ENCODE measurements at regions not wholly inside any gene's neighbourhood (a gene's known extent, or its start where the extent isn't known, plus 50 kb on each side); places are given as distances from the start of the nearest gene placed in this dataset.
A peak's percentile ranks its signal among the peaks of the same experiment; 100 is the strongest.

DNA sequence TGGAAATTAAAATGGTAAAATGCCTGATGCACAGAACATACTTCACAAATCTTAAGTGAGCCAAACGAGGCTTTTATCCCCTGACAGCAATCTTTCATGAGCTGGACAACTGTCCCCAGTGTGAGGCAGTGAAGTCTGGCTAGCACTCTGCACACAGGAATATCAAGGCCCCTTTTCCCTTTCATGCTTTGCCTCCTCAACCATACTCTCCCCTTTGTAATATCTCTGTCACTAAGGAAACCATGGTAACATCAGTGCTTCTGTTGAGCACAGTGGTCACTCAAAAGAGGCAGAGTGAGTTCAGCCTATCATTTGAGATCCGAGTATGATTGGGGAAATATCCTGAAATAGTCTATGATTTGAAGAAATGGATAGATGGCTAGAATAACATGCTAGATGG is 318.3 kb downstream of the ENC1 start:
- TF ChIP-seq NFIC (IDR thresholded peaks at IDR 0.05), result no peak
- TF ChIP-seq, protein P1, sequence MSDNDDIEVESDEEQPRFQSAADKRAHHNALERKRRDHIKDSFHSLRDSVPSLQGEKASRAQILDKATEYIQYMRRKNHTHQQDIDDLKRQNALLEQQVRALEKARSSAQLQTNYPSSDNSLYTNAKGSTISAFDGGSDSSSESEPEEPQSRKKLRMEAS (IDR thresholded peaks at IDR 0.05), result no peak

- TF ChIP-seq, protein P1 (IDR thresholded peaks at IDR 0.05), result no peak
- TF ChIP-seq CEBPB (IDR thresholded peaks at IDR 0.05) (no peak), NFIC (IDR thresholded peaks at IDR 0.05) (no peak), RAD21 (IDR thresholded peaks at IDR 0.05; ENCODE audit: low read depth) (no peak), TCF12 (IDR thresholded peaks at IDR 0.05; ENCODE audit: low read depth) (no peak), ZBTB7A (IDR thresholded peaks at IDR 0.05; ENCODE audit: low read depth) (no peak), YY1 (IDR thresholded peaks at IDR 0.05; ENCODE audit: low read depth) (no peak)
These were observed 319.2 kb downstream of the ENC1 start for GRCh38 chr5:74321326-74321725.

GRCh38 chr5:74320526-74320925 is 320.0 kb downstream of the ENC1 start:
- TF ChIP-seq FOXM1 (IDR thresholded peaks at IDR 0.05; ENCODE audit: borderline replicate concordance, low read depth) (no peak), TAF1 (IDR thresholded peaks at IDR 0.05; ENCODE audit: low read depth) (no peak), EGR1 (IDR thresholded peaks at IDR 0.05) (no peak), CREB1 (IDR thresholded peaks at IDR 0.05; ENCODE audit: low read depth) (no peak), EP300 (IDR thresholded peaks at IDR 0.05; ENCODE audit: borderline replicate concordance) (no peak), NFIC (IDR thresholded peaks at IDR 0.05) (no peak), ZBTB7A (IDR thresholded peaks at IDR 0.05; ENCODE audit: low read depth) (no peak), CEBPB (IDR thresholded peaks at IDR 0.05) (no peak), TCF12 (IDR thresholded peaks at IDR 0.05; ENCODE audit: low read depth) (no peak), RAD21 (IDR thresholded peaks at IDR 0.05; ENCODE audit: low read depth) (no peak), TEAD4 (IDR thresholded peaks at IDR 0.05) (no peak), YY1 (IDR thresholded peaks at IDR 0.05; ENCODE audit: low read depth) (no peak)
- TF ChIP-seq, protein P1 (IDR thresholded peaks at IDR 0.05), result no peak
- TF ChIP-seq, protein P2, sequence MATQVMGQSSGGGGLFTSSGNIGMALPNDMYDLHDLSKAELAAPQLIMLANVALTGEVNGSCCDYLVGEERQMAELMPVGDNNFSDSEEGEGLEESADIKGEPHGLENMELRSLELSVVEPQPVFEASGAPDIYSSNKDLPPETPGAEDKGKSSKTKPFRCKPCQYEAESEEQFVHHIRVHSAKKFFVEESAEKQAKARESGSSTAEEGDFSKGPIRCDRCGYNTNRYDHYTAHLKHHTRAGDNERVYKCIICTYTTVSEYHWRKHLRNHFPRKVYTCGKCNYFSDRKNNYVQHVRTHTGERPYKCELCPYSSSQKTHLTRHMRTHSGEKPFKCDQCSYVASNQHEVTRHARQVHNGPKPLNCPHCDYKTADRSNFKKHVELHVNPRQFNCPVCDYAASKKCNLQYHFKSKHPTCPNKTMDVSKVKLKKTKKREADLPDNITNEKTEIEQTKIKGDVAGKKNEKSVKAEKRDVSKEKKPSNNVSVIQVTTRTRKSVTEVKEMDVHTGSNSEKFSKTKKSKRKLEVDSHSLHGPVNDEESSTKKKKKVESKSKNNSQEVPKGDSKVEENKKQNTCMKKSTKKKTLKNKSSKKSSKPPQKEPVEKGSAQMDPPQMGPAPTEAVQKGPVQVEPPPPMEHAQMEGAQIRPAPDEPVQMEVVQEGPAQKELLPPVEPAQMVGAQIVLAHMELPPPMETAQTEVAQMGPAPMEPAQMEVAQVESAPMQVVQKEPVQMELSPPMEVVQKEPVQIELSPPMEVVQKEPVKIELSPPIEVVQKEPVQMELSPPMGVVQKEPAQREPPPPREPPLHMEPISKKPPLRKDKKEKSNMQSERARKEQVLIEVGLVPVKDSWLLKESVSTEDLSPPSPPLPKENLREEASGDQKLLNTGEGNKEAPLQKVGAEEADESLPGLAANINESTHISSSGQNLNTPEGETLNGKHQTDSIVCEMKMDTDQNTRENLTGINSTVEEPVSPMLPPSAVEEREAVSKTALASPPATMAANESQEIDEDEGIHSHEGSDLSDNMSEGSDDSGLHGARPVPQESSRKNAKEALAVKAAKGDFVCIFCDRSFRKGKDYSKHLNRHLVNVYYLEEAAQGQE (IDR thresholded peaks at IDR 0.05; ENCODE audit: low read depth), result no peak
- TF ChIP-seq, protein P3, sequence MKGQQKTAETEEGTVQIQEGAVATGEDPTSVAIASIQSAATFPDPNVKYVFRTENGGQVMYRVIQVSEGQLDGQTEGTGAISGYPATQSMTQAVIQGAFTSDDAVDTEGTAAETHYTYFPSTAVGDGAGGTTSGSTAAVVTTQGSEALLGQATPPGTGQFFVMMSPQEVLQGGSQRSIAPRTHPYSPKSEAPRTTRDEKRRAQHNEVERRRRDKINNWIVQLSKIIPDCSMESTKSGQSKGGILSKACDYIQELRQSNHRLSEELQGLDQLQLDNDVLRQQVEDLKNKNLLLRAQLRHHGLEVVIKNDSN (IDR thresholded peaks at IDR 0.05), result no peak

DNA sequence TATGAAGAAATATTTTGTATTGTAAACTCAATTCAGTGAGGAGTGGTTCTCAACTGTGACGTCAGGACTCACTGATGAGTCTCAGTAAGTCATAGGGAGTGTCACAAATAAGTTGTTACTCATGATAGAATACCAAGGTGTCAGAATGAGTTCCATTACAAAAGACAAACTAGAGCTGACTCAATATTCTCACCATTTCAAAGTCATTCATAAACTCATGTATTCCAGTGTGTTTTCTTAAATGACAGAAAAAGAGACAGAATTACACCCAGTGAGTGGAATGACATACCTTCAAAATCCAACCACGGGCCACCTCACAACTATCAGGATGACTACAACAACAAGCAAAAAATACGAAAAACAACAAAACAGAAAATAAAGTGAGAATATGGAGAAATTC is 321.5 kb downstream of the ENC1 start:
- TF ChIP-seq NFIC (IDR thresholded peaks at IDR 0.05) (no peak), FOXM1 (IDR thresholded peaks at IDR 0.05; ENCODE audit: borderline replicate concordance, low read depth) (no peak), ZBTB7A (IDR thresholded peaks at IDR 0.05; ENCODE audit: low read depth) (no peak)
- TF ChIP-seq, protein P2 (IDR thresholded peaks at IDR 0.05; ENCODE audit: low read depth), result no peak

GRCh38 chr5:74316064-74316603 is 324.4 kb downstream of the ENC1 start:
- TF ChIP-seq, protein P1 (IDR thresholded peaks at IDR 0.05), result peak; percentile 34; the same call in 1 of the 2 replicates
- no peak for TF ChIP-seq EGR1 (IDR thresholded peaks at IDR 0.05)

- TF ChIP-seq CREB1 (IDR thresholded peaks at IDR 0.05; ENCODE audit: low read depth), result no peak
- TF ChIP-seq, protein P1 (IDR thresholded peaks at IDR 0.05), result no peak
- TF ChIP-seq, protein P2 (IDR thresholded peaks at IDR 0.05; ENCODE audit: low read depth), result no peak
- TF ChIP-seq FOXM1 (IDR thresholded peaks at IDR 0.05; ENCODE audit: borderline replicate concordance, low read depth), result no peak
- no peak for TF ChIP-seq EP300 (IDR thresholded peaks at IDR 0.05; ENCODE audit: borderline replicate concordance)
- no peak for TF ChIP-seq RAD21 (IDR thresholded peaks at IDR 0.05; ENCODE audit: low read depth)
- TF ChIP-seq EGR1 (IDR thresholded peaks at IDR 0.05), result no peak
- no peak for TF ChIP-seq TEAD4 (IDR thresholded peaks at IDR 0.05)
- no peak for TF ChIP-seq ZBTB7A (IDR thresholded peaks at IDR 0.05; ENCODE audit: low read depth)
- no peak for TF ChIP-seq TAF1 (IDR thresholded peaks at IDR 0.05; ENCODE audit: low read depth)
- no peak for TF ChIP-seq CEBPB (IDR thresholded peaks at IDR 0.05)
- TF ChIP-seq NFIC (IDR thresholded peaks at IDR 0.05), result no peak
- TF ChIP-seq TCF12 (IDR thresholded peaks at IDR 0.05; ENCODE audit: low read depth), result no peak
- TF ChIP-seq, protein P3 (IDR thresholded peaks at IDR 0.05), result no peak
- no peak for TF ChIP-seq YY1 (IDR thresholded peaks at IDR 0.05; ENCODE audit: low read depth)
These were observed 325.6 kb downstream of the ENC1 start for GRCh38 chr5:74314906-74315305.
